ENCODE measurements at regions not wholly inside any gene's neighbourhood (a gene's known extent, or its start where the extent isn't known, plus 50 kb on each side); places are given as distances from the start of the nearest gene placed in this dataset.

- ChIA-PET POLR2A (no interaction called here), CTCF (interaction anchor here (0.7 to 1.0 kb wide), 2 partner anchors 12 to 381 kb away, joined by 3 read pairs; no protein-coding TSS in a partner anchor)
- DNase-seq, result no peak
- no peaks in the 10 kb centered on the region for H3K27me3 ChIP-seq (ENCODE audit: insufficient read depth)
- no peaks in the 10 kb centered on the region for H3F3A ChIP-seq (replicated peaks; ENCODE audit: insufficient read depth)
- H2AFZ ChIP-seq (ENCODE audit: low read depth), result 0 out of 2 replicates have a peak overlapping the region, but pooled peaks have one; percentile 27
- H3K36me3 ChIP-seq (replicated peaks in 1 of 2; ENCODE audit: control insufficient read depth in 1 of 2, insufficient read depth in 2 of 2, low read length in 1 of 2), result no peaks in the 10 kb centered on the region
- H3K4me2 ChIP-seq, result no peak overlapping the region
- H3K27ac ChIP-seq (ENCODE audit: low read depth in 2 of 2, low read length in 1 of 2), result no peak overlapping the region
- H4K20me1 ChIP-seq (ENCODE audit: insufficient read depth), result no peaks in the 10 kb centered on the region
- TF ChIP-seq CHD2 (IDR thresholded peaks at IDR 0.05; ENCODE audit: low read length, partially characterized antibody) (no peak), CTCF (IDR thresholded peaks at IDR 0.05) (no peak), SIN3A (IDR thresholded peaks at IDR 0.05; ENCODE audit: borderline replicate concordance, low read depth, low read length) (no peak), ZBTB33 (IDR thresholded peaks at IDR 0.05; ENCODE audit: borderline replicate concordance, low read depth) (no peak), TEAD4 (IDR thresholded peaks at IDR 0.05; ENCODE audit: borderline replicate concordance, insufficient read depth) (no peak), TAF1 (IDR thresholded peaks at IDR 0.05; ENCODE audit: borderline replicate concordance, low read depth, low read length) (no peak), USF2 (IDR thresholded peaks at IDR 0.05; ENCODE audit: borderline replicate concordance, low read depth, low read length) (no peak), TCF12 (IDR thresholded peaks at IDR 0.05) (no peak), RCOR1 (IDR thresholded peaks at IDR 0.05; ENCODE audit: low read length) (no peak), FOXM1 (IDR thresholded peaks at IDR 0.05; ENCODE audit: low read depth) (no peak), PBX3 (IDR thresholded peaks at IDR 0.05) (no peak), POLR2AphosphoS5 (IDR thresholded peaks at IDR 0.05; ENCODE audit: low read depth, low read length) (no peak), JUND (IDR thresholded peaks at IDR 0.05) (no peak), SMC3 (IDR thresholded peaks at IDR 0.05; ENCODE audit: low read depth, low read length) (no peak), MEF2A (IDR thresholded peaks at IDR 0.05; ENCODE audit: borderline replicate concordance, low read depth) (no peak), RXRA (IDR thresholded peaks at IDR 0.05; ENCODE audit: borderline replicate concordance, low read depth) (no peak), REST (IDR thresholded peaks at IDR 0.05; ENCODE audit: low read depth, low read length) (no peak), FOXJ3 (CRISPR knock-in tag; IDR thresholded peaks at IDR 0.05) (no peak), MAX (IDR thresholded peaks at IDR 0.05; ENCODE audit: low read depth) (no peak), FOSL2 (IDR thresholded peaks at IDR 0.05; ENCODE audit: borderline replicate concordance, low read depth) (no peak)
- H3K9me3 ChIP-seq, result no peaks in the 10 kb centered on the region
- no peaks in the 10 kb centered on the region for H3K79me2 ChIP-seq (ENCODE audit: insufficient read depth)
- WGBS (ENCODE audit: low lambda C conversion rate), result 36% methylated on average over 1 of the region's 1 CpG
- no peak overlapping the region for H3K9ac ChIP-seq
- no peaks in the 10 kb centered on the region for H3K9me2 ChIP-seq
- peaks cover 3 to 4% of the 10 kb centered on the region in 2 experiments; a peak in 3 of 4 replicates for H3K4me1 ChIP-seq (ENCODE audit: control insufficient read depth in 1 of 2, insufficient read depth in 2 of 2, low read depth in 1 of 2, low read length in 1 of 2)
- no peak overlapping the region for H3K4me3 ChIP-seq (ENCODE audit: low read depth in 2 of 2, low read length in 1 of 2)
Observed at GRCh38 chr3:152148579-152148978, 120.2 kb upstream of the MBNL1 start.
